ENCODE measurements at regions not wholly inside any gene's neighbourhood (a gene's known extent, or its start where the extent isn't known, plus 50 kb on each side); places are given as distances from the start of the nearest gene placed in this dataset.

DNA sequence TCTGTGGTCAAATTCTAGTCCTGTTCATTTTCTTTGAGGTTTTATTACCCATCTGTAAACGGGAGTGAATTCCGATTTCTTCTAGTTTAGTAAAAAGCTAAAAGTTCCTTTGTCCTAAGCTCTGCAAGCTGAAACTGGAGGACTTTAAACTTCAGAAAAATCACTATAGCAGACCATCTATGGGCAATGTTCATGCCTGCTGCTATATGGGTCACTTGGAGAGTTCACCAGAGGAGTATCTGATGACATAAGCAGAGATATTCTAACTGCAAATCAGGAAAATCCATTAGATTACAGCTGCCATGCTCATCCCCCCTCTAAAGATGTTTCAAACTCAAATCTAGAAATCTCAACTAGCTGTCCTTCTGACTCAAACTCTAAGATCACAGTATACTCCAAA, 193.0 kb upstream of the RTL1 start:
- H3K27ac Mint-ChIP-seq, result no peak overlapping the region
- H3K9me3 Mint-ChIP-seq, result no peaks in the 10 kb centered on the region

DNA sequence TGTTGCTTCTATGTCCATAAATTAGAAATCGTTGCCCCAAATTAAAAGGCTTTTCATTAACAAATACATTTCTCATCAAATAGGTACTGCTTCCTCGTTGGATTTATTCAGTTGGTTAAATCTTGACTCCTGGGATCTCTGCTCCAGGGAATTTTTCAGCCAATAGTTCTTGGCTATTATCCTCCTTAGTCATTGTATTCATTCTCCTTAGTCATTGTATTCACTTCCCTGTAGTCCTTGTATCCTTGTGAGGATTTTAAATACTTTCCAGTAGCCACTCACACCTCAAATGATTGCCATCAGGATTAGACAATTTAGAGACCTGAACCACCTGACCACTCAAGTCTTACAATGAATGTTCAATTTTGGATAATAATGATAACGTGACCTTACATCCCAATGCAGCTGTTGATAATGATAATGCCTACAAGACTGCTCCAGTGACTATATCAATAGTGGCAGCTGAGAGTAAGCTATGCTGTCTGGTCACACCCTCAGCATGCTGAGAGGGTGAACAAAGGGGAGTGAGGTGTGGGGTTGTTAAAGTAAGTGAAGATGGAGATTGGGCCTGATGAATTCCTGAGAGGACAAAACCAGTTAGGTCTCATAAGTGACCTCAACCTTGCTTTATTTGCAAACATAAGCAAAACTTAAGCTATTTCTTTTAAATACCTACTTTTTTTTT, 193.7 kb upstream of the RTL1 start:
- Mint-ChIP-seq H3K27me3 (peaks cover 17% of the 10 kb centered on the region), H3K36me3 (ENCODE audit: low read depth) (no peaks in the 10 kb centered on the region), H3K4me1 (ENCODE audit: low read depth) (no peaks in the 10 kb centered on the region)

More for the DNA sequence above, 193.0 kb upstream of the RTL1 start:
- Mint-ChIP-seq H3K27me3 (peaks cover 17% of the 10 kb centered on the region), H3K4me3 (no peak overlapping the region), H3K4me1 (ENCODE audit: low read depth) (no peaks in the 10 kb centered on the region), H3K36me3 (ENCODE audit: low read depth) (no peaks in the 10 kb centered on the region)

DNA sequence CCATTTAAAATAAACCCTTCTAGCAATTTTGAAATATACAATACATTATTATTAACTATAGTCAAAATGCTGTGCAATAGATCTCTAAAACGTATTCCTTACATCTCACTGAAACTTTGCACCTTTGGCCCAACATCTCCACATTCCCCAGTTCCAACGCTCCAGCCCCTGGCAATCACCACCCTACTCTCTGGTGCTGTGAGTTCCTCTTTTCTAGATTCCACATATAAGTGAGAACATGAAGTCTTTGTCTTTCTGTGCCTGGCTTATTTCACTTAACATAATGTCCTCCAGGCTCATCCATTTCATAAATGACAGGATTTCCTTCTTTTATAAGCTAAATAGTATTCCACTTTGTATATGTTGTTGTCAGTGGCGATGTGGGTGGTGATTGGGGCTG, 194.7 kb upstream of the RTL1 start:
- H3K9me3 Mint-ChIP-seq, result no peaks in the 10 kb centered on the region
- no peak overlapping the region for H3K27ac Mint-ChIP-seq
- H3K27me3 Mint-ChIP-seq, result peaks cover 17% of the 10 kb centered on the region
- no peak overlapping the region for H3K4me3 Mint-ChIP-seq
- H3K36me3 Mint-ChIP-seq (ENCODE audit: low read depth), result no peaks in the 10 kb centered on the region
- H3K4me1 Mint-ChIP-seq (ENCODE audit: low read depth), result no peaks in the 10 kb centered on the region

More for the DNA sequence above, 193.7 kb upstream of the RTL1 start:
- Mint-ChIP-seq H3K4me3 (no peak overlapping the region), H3K9me3 (no peaks in the 10 kb centered on the region), H3K27ac (no peak overlapping the region)

DNA sequence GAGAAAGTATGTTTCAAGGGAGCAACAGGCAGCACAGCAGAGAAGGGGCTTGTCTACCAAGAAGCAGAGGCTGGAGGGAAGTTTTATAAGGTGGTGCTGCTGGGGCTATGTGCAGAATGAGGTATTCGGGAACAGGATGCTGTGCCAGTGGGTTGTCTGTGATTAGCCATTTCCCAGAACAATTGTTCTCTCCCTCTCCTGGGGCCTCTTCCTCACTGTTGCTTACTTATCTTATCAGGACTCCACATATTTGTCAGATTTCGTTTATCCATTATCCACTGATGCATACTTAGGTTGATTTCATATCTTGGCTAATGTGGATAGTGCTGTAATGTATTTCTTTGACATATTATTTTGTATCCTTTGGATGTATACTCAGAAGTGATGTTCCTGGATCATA, 195.1 kb upstream of the RTL1 start:
- H3K4me1 Mint-ChIP-seq (ENCODE audit: low read depth), result no peaks in the 10 kb centered on the region
- no peaks in the 10 kb centered on the region for H3K9me3 Mint-ChIP-seq
- no peak overlapping the region for H3K4me3 Mint-ChIP-seq
- H3K36me3 Mint-ChIP-seq (ENCODE audit: low read depth), result no peaks in the 10 kb centered on the region
- H3K27ac Mint-ChIP-seq, result no peak overlapping the region
- H3K27me3 Mint-ChIP-seq, result peaks cover 17% of the 10 kb centered on the region

DNA sequence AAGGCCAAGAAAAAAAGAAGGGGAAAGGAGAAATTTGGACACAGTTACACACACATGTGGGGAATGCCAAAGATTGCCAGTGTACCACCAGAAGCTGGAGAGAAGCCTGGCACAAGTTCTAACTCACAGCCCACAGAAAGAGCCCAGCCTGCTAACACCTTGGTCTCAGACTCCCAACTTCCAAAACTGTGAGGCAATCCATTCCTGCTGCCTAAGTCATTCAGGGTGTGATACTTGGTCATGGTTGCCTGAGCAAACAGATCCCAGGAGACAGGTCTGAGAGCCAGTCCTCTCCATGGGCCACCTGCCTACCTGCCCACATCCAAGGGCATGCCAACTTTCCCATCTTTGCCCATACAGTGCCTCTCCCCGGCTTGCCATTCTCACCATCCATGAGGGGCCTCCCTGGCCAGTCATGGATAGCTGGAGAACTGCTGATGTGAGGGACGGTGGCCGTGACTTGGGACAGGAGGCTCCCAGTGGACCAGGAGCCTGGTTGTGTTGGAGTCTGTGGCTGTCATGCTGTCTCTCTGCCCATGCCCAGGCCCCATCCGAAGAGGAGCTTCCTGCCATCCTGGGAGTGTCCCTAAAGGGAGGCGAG, 198.0 kb upstream of the RTL1 start:
- Mint-ChIP-seq H3K4me3 (no peak overlapping the region), H3K27ac (no peak overlapping the region), H3K27me3 (peaks cover 17% of the 10 kb centered on the region), H3K36me3 (ENCODE audit: low read depth) (no peaks in the 10 kb centered on the region), H3K9me3 (no peaks in the 10 kb centered on the region), H3K4me1 (ENCODE audit: low read depth) (no peaks in the 10 kb centered on the region)

DNA sequence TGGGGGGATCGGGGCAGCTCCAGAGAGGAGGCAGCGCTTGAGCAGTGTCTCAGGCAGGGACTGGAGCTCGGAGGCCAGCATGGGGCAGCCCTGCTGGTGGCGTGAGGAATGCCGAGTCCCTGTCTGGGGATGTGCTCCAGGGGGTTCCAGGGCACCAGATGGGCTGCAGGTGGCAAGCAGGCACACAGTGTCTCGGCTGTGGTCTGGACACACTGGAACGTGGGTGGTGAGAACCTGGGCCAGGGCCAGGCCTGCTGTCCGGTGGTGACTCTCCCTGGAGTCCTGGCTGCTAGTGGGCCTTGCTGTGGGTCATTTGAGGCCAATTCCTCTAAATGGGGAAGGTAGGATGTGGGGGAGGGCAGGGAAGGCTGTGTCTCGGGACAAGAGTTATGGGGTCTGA, 199.4 kb upstream of the RTL1 start:
- H3K27me3 Mint-ChIP-seq, result peaks cover 9% of the 10 kb centered on the region

DNA sequence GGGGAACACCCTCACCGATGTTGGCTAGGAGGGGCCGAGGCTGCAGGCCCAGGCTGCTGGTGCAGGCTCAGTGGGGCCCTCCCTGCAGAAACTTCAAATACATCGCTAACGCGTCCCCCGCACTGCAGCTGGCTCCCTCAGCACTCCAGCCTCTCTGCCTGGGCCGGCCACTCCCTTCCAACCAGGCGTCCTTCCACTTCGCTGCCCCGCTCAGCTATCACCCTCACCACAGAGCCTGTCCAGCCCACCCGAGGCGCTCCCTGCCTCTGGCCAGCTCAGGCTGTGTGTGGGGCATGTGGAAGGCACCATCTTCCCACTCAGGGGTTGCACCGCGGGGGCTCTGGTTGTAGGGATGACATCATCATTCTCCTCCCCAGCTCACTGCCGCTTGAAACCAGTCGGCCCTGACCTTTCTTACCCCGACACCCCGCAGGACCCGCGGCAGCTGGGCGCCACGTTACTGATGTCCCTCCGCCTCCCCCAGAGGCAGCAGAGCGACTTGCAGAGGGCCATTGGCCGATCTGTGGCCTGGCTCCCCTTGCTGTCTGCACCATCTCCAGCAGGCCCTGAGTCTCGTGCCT, 199.9 kb upstream of the RTL1 start:
- H3K9me3 Mint-ChIP-seq, result no peaks in the 10 kb centered on the region
- H3K4me1 Mint-ChIP-seq (ENCODE audit: low read depth), result no peaks in the 10 kb centered on the region
- no peaks in the 10 kb centered on the region for H3K36me3 Mint-ChIP-seq (ENCODE audit: low read depth)
- no peak overlapping the region for H3K4me3 Mint-ChIP-seq
- peaks cover 9% of the 10 kb centered on the region for H3K27me3 Mint-ChIP-seq
- H3K27ac Mint-ChIP-seq, result no peak overlapping the region

More for the DNA sequence above, 199.4 kb upstream of the RTL1 start:
- Mint-ChIP-seq H3K36me3 (ENCODE audit: low read depth) (no peaks in the 10 kb centered on the region), H3K4me1 (ENCODE audit: low read depth) (no peaks in the 10 kb centered on the region), H3K4me3 (no peak overlapping the region), H3K9me3 (no peaks in the 10 kb centered on the region), H3K27ac (no peak overlapping the region)

DNA sequence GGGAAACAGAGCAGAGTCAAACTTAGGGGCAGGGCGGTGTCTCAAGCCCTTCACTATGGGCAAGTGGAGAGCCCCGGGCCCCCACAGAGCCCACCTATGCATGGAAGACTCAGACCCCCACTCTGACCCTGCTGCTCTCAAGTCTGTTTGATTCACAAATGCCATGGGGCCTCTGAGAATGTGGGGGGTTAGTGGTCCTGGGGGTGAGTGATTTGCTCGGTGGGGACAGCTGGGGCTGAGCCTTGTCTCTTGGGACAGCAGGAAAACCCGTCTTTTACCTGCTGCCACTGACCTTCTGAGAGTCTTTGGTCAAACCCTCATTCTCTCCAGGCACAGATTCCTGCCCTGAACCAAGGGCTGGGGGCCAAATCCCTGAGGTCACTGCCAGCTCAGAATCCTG, 201.0 kb upstream of the RTL1 start:
- Mint-ChIP-seq H3K27me3 (peaks cover 4% of the 10 kb centered on the region), H3K27ac (no peak overlapping the region), H3K9me3 (no peaks in the 10 kb centered on the region), H3K4me1 (ENCODE audit: low read depth) (no peaks in the 10 kb centered on the region), H3K36me3 (ENCODE audit: low read depth) (no peaks in the 10 kb centered on the region), H3K4me3 (no peak overlapping the region)

DNA sequence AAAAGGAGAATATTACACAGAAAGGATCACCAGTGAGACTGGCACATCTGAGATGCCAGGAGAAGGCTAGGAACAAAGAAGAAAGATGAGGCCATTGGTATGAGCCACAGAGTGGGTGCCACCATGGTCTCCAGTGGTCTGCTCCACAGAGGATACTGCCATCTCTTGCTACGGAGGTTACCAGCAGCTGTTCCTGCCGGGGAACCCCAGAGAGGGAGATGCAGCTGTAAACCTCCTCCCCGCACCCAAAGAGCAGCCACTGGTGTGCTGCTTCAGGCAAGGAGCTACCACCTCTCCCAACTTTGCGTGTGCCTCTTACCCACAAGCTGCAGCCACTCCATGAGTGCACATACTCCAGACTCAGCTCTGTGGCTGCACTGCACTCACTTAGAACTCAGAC, 201.5 kb upstream of the RTL1 start:
- H3K4me3 Mint-ChIP-seq, result no peak overlapping the region
- no peaks in the 10 kb centered on the region for H3K9me3 Mint-ChIP-seq

DNA sequence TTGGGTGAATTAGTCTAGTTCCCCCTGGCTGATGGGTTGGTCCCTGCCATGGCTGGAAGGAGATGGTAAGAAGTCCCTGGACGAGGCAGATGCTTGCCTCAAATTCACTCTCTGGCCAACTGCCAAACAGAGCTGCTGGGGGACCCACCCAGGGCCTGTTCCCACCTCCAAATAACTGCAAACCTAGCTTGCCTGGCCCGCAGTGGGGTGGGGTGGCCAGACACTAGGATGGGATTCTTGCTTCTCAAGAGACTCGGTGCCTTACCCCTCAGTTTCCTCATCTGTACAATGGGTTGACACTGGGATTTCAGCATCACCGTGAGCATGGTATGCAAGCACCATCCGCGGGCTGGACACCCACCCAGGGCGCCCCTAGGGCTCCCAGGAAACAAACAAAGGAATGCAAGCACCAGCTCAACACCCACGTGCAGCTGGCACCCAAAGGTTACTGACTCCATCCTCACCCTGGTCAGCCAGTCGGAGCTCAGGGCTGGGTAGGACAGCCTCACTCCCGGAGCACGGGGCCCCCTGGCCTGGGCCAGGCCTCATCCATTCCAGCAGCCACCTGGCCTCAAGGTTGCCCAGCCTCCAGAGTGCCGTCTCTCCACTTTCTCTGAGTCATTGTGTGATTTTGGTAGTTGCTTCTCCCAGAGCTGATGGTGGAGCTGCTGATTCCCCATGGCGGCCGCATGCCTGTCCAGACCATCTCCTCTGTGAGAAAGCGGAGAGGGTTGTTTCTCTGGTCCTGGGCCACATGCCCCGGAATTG, 205.2 kb upstream of the RTL1 start:
- no peaks in the 10 kb centered on the region for H3K27me3 Mint-ChIP-seq

More for the DNA sequence above, 201.5 kb upstream of the RTL1 start:
- Mint-ChIP-seq H3K4me1 (ENCODE audit: low read depth) (no peaks in the 10 kb centered on the region), H3K36me3 (ENCODE audit: low read depth) (no peaks in the 10 kb centered on the region), H3K27ac (no peak overlapping the region), H3K27me3 (no peaks in the 10 kb centered on the region)

DNA sequence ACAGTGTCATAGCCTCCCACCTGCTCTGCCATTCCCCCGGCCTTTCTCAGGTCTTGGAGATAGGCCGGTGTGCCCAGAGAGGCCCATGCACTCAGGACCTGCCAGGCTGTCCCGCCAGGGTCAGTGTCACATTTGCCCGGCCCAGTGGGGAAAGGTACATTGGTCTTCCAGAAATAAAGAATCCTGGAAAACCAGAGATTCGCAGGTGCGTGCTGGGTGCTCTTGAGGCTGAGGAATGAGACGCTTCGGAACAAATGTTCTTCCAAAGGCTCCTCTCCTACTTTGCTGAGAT, 205.8 kb upstream of the RTL1 start:
- Mint-ChIP-seq H3K27ac (no peak overlapping the region), H3K36me3 (ENCODE audit: low read depth) (no peaks in the 10 kb centered on the region), H3K4me1 (ENCODE audit: low read depth) (no peaks in the 10 kb centered on the region)

More for the DNA sequence above, 205.2 kb upstream of the RTL1 start:
- no peak overlapping the region for H3K4me3 Mint-ChIP-seq
- no peaks in the 10 kb centered on the region for H3K36me3 Mint-ChIP-seq (ENCODE audit: low read depth)
- H3K9me3 Mint-ChIP-seq, result no peaks in the 10 kb centered on the region
- no peaks in the 10 kb centered on the region for H3K4me1 Mint-ChIP-seq (ENCODE audit: low read depth)
- no peak overlapping the region for H3K27ac Mint-ChIP-seq

DNA sequence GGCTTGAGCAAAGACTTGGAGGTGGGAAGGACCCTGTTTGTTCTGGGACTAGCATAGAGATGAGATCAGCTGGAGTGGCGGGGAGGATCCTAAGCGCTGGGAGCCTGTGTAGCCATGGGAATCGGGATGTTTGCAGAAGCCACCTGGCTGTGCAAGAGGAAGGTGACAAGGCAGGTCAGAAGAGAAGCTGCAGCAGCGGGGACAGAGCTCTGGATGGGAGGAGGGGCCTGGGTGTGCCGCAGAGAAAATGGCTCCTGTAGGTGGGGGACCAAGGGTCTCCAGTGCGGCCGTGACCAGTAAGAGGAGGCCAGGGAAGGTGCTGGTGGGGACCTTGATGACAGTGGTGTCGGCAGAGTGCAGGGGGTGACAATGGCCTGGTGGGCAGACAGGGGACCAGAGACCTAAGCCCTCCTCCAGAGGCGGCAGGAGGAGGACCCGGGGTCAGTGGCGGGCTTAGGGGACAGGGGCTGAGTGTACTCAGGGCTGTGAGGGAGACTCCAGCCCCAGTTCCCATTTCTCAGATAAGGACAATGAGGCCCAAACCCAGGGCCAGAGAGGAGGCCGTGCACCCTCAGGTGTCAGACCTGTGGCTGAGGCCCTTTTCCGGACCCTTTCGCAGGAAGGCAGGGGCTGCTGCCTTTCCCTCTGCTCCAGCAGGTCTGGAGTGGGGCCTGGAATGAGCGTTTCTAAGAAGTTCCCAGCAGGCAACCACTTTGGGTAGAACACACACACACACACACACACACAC, 206.6 kb upstream of the RTL1 start:
- Mint-ChIP-seq H3K36me3 (ENCODE audit: low read depth) (no peaks in the 10 kb centered on the region), H3K27ac (no peak overlapping the region), H3K27me3 (no peaks in the 10 kb centered on the region), H3K9me3 (no peaks in the 10 kb centered on the region), H3K4me3 (no peak overlapping the region), H3K4me1 (ENCODE audit: low read depth) (no peaks in the 10 kb centered on the region)

More for the DNA sequence above, 205.8 kb upstream of the RTL1 start:
- no peaks in the 10 kb centered on the region for H3K27me3 Mint-ChIP-seq
- H3K4me3 Mint-ChIP-seq, result no peak overlapping the region
- H3K9me3 Mint-ChIP-seq, result no peaks in the 10 kb centered on the region

DNA sequence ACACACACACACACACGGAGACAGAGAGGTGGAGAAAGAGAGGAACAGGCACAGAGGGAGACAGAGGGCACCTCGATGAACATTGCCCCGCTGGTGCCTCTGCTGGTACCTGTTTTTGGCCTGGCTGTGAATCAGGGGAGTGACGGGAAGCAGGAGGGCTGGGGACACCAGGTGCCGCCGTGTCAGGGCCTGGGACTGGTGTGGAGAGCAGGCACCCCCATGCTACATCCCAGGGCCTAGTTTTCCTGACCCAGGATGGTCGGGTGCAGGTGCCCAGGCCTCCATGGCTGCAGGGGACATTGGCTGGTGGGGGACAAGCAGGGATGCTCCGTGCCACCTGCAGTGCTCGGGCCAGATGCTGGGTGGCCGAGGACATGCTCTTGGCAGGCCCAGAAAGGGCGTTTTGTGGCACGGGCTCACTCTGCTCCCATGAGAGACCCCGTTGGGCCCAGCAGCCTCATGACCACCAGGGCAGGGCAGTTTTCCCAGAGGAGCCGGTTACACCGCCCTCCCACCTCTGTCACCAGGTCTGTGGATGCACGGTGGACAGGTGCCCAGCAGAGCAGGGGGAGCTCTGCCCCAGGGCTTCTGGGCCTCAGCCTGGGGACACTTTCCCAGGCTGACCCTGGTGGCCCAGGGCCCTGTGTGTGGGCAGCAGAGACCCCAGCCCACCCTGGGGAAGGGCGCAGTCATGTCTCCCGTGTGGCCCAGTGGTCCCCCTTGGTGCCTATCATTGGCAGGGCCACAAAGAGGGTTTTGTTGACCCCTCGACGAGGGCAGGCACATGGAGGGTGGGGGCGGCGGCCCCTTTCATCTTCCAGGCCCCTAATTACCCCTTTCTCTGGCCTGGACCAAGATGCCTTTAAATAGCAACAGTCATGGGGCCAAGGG, 207.5 kb upstream of the RTL1 start:
- no peaks in the 10 kb centered on the region for H3K4me1 Mint-ChIP-seq (ENCODE audit: low read depth)
- H3K27ac Mint-ChIP-seq, result no peak overlapping the region
- no peaks in the 10 kb centered on the region for H3K9me3 Mint-ChIP-seq
- no peaks in the 10 kb centered on the region for H3K36me3 Mint-ChIP-seq (ENCODE audit: low read depth)
- H3K4me3 Mint-ChIP-seq, result no peak overlapping the region
- H3K27me3 Mint-ChIP-seq, result no peaks in the 10 kb centered on the region

Measured in stimulated activated naive CD8-positive, alpha-beta T cell treated with anti-CD3 and anti-CD28 coated beads, Interleukin-15, Interleukin-2, amounts not matched to agents 100 ng/mL and 50 ng/mL, for 24 hours (primary cell).